K562 (cell line): ENCODE measurements at regions not wholly inside any gene's neighbourhood (a gene's known extent, or its start where the extent isn't known, plus 50 kb on each side); places are given as distances from the start of the nearest gene placed in this dataset.

Experiments used
- ATAC-seq: fragments of 200-7000 bp; cut with Tn5 transposase; 3 replicates; pipeline ENCODE4 v1.9.1; 2020; ENCODE audit warnings: moderate library complexity
- BruUV-seq: library from RNA; stranded (reverse); fragments of 400-500 nt; replicated peaks from 2 replicates; lab custom pipeline; 2021; lab: Mats Ljungman, UMichigan
- CTCF ChIA-PET: fragments of 300-600 bp; formaldehyde crosslinking; extraction: SDS; loops from one replicate; lab custom pipeline; 2021; ENCODE audit warnings: low intra/inter-chr PET ratio; lab: Yijun Ruan, JAX
- POLR2A ChIA-PET: fragments of 300-600, 350-650 bp; sonication (Branson Sonifier 250); formaldehyde crosslinking; extraction: SDS; loops from one replicate; lab custom pipeline; 2021; ENCODE audit warnings: antibody characterized with exemption, inconsistent platforms; lab: Yijun Ruan, JAX
- DNase-seq, 4 experiments: peaks; one replicate each; pipeline versions ENCODE4 v3.0.0 to v3.0.0-alpha.2; 2011 to 2018; ENCODE audit warnings: low spot score in 3 of 4, mixed read lengths in 3 of 4; ENCODE audit errors: extremely low read depth in 1 of 4
- FAIRE-seq: peaks from 2 replicates; lab custom pipeline; 2011; peaks lifted over from hg19 to GRCh38; lab: Jason Lieb, UNC
- H2AFZ ChIP-seq: 2 replicates; pipeline ENCODE4 v1.6.0; 2011; ENCODE audit warnings: low read depth, low read length, control low read depth, inconsistent platforms
- H3K27ac ChIP-seq: fragments of 200-600 bp; 3 replicates; pipeline ENCODE4 v1.8.0; 2011; ENCODE audit warnings: low read depth, mild to moderate bottlenecking, control low read depth, inconsistent platforms, low read length, moderate library complexity, mixed read lengths; ENCODE audit errors: extremely low read depth
- H3K27me3 ChIP-seq, 2 experiments: fragments of 300-600 bp in 1 of 2; 2 replicates in 1 of 2; 3 replicates in 1 of 2; pipeline versions ENCODE4 v1.6.0 to v1.8.0; 2011; ENCODE audit warnings: inconsistent platforms in 2 of 2, low read length in 2 of 2, mild to moderate bottlenecking in 1 of 2, mixed read lengths in 1 of 2, moderate library complexity in 1 of 2; ENCODE audit not compliant: control insufficient read depth in 2 of 2, insufficient read depth in 2 of 2
- H3K36me3 ChIP-seq: fragments of 300-600 bp; 3 replicates; pipeline ENCODE4 v1.8.0; 2011; ENCODE audit warnings: mild to moderate bottlenecking, low read length, inconsistent platforms; ENCODE audit not compliant: control insufficient read depth, insufficient read depth
- H3K4me1 ChIP-seq, 2 experiments: fragments of 200-600 bp in 1 of 2; replicated peaks in 1 of 2; 2 replicates in 1 of 2; 3 replicates in 1 of 2; pipeline versions ENCODE4 v1.5.1 to v1.8.0; 2011; ENCODE audit warnings: inconsistent platforms in 2 of 2, low read length in 2 of 2, mild to moderate bottlenecking in 1 of 2, mixed read lengths in 1 of 2, moderate library complexity in 1 of 2; ENCODE audit not compliant: control insufficient read depth in 2 of 2, insufficient read depth in 2 of 2
- H3K4me2 ChIP-seq: 2 replicates; pipeline ENCODE4 v1.6.1; 2011; ENCODE audit warnings: low read length, control low read depth, inconsistent platforms, mixed read lengths; ENCODE audit not compliant: insufficient read depth
- H3K4me3 ChIP-seq: fragments of 200-600 bp; sonication (generic), shearing (Covaris generic); 2 replicates; pipeline ENCODE4 v1.5.1; 2016; ENCODE audit warnings: control low read depth, inconsistent platforms
- H3K79me2 ChIP-seq: fragments of 200-600 bp; 3 replicates; pipeline ENCODE4 v1.8.0; 2011; ENCODE audit warnings: low read length, inconsistent platforms; ENCODE audit not compliant: control insufficient read depth, insufficient read depth
- H3K9ac ChIP-seq, 2 experiments: 2 replicates each; pipeline versions ENCODE4 v1.6.0 to v1.6.1; 2011; ENCODE audit warnings: low read depth in 2 of 2, low read length in 2 of 2, control low read depth in 1 of 2, inconsistent platforms in 1 of 2, mild to moderate bottlenecking in 1 of 2, mixed read lengths in 1 of 2; ENCODE audit not compliant: insufficient read depth in 1 of 2
- H3K9me1 ChIP-seq: one replicate; pipeline ENCODE4 v1.6.0; 2011; ENCODE audit warnings: inconsistent platforms, mild to moderate bottlenecking, low read length, moderate library complexity; ENCODE audit not compliant: control insufficient read depth, insufficient read depth
- H3K9me3 ChIP-seq: replicated peaks from 2 replicates; pipeline ENCODE4 v1.5.1; 2011; ENCODE audit warnings: low read depth, low read length, inconsistent platforms; ENCODE audit not compliant: control insufficient read depth, insufficient read depth
- H4K20me1 ChIP-seq: replicated peaks from 2 replicates; pipeline ENCODE4 v1.6.1; 2011; ENCODE audit warnings: low read length, inconsistent platforms, mixed read lengths; ENCODE audit not compliant: control insufficient read depth, insufficient read depth
- ARHGAP35 ChIP-seq: fragments of 450-650 bp; IDR thresholded peaks from 2 replicates; pipeline ENCODE4 v1.6.1; 2018; ENCODE audit not compliant: partially characterized antibody
- BCL6 ChIP-seq: fragments of 250-450 bp; sonication (Bioruptor Pico); IDR thresholded peaks from 2 replicates; pipeline ENCODE4 v1.4.0; 2020
- CBX8 ChIP-seq: fragments of 200-600 bp; sonication (generic); IDR thresholded peaks from 2 replicates; pipeline ENCODE4 v1.6.1; 2012; ENCODE audit warnings: borderline replicate concordance, mixed run types, low read depth, mild to moderate bottlenecking, moderate library complexity, mixed read lengths, low read length, control low read depth, inconsistent platforms; ENCODE audit not compliant: poor library complexity, severe bottlenecking; ENCODE audit errors: extremely low read depth
- FOS ChIP-seq: IDR thresholded peaks from 3 replicates; pipeline ENCODE4 v1.6.1; 2011; ENCODE audit not compliant: insufficient read length; ENCODE audit errors: extremely low read depth
- HEY1 ChIP-seq: fragments of 250-450 bp; sonication (Bioruptor Pico); IDR thresholded peaks from 2 replicates; pipeline ENCODE4 v1.5.0; 2020; ENCODE audit warnings: mild to moderate bottlenecking, moderate library complexity, borderline replicate concordance
- MEF2D ChIP-seq: conservative IDR thresholded peaks from 2 replicates; pipeline ENCODE4 v1.6.1; 2016; ENCODE audit warnings: low read depth, missing genetic modification characterization, missing compliant biosample characterization
- MYC ChIP-seq, 2 experiments: fragments of 250-450 bp in 1 of 2; sonication (Bioruptor Pico) in 1 of 2; IDR thresholded peaks; 2 replicates each; pipeline versions ENCODE4 v1.5.1 to v1.6.1; 2012 to 2021; ENCODE audit warnings: low read depth in 2 of 2, borderline replicate concordance in 1 of 2, improper control_type of control experiment in 1 of 2, low read length in 1 of 2, mild to moderate bottlenecking in 1 of 2, moderate library complexity in 1 of 2
- SMAD4 ChIP-seq: fragments of 250-450 bp; sonication (Bioruptor Pico); conservative IDR thresholded peaks from 2 replicates; pipeline ENCODE4 v1.8.0; 2021; ENCODE audit warnings: inconsistent platforms, mild to moderate bottlenecking, moderate library complexity
- SMARCA4 ChIP-seq: fragments of 450-650 bp; IDR thresholded peaks from 2 replicates; pipeline ENCODE4 v1.6.1; 2016
- THAP7 ChIP-seq: fragments of 250-450 bp; sonication (Bioruptor Pico); IDR thresholded peaks from 2 replicates; pipeline ENCODE4 v1.5.0; 2021
- ZNF232 ChIP-seq: sonication (generic); formaldehyde crosslinking; IDR thresholded peaks from 2 replicates; pipeline ENCODE4 v1.8.0; 2022; ENCODE audit warnings: mild to moderate bottlenecking, missing genetic modification reagents
- WGBS: fragments of 100-300 bp; shearing (Covaris generic); methylation state at CpG from one replicate; pipeline ENCODE4 v1.1.6; 2016; ENCODE audit warnings: low coverage, mixed read lengths; ENCODE audit not compliant: insufficient coverage; ENCODE audit errors: missing lambda C conversion rate; 5-methylcytosine and 5-hydroxymethylcytosine counted together
- in situ Hi-C: fragments of 300-500 bp; cut with MboI; formaldehyde crosslinking; loops from 4 replicates; pipeline ENCODE4 v1.15.0; 2018; ENCODE audit warnings: inconsistent platforms, mixed read lengths
- intact Hi-C: fragments of 100-400 bp; cut with micrococcal nuclease; formaldehyde crosslinking; loops from 2 replicates; pipeline ENCODE4 v1.14.2; 2022

GRCh38 chr5:2140501-2141175 is 257.9 kb upstream of the IRX4 start:
- H3K4me3 ChIP-seq: no peak overlapping the region
- whole genome bisulfite sequencing: 1% methylated on average over 24 of the region's 25 CpGs
- H3K9me1 ChIP-seq: no peaks in the 10 kb centered on the region
- peaks cover 0 to 7% of the 10 kb centered on the region in 2 experiments; a peak in 2 of 5 replicates for H3K4me1 ChIP-seq
- no peaks in the 10 kb centered on the region for H3K36me3 ChIP-seq
- intact Hi-C loops: no loop called here
- no peak overlapping the region for H2AFZ ChIP-seq
- peaks cover 37 to 63% of the 10 kb centered on the region in 2 experiments; a peak in 4 of 5 replicates for H3K27me3 ChIP-seq
- BruUV-seq: no TSS peak
- H3K4me2 ChIP-seq: no peak overlapping the region
- ATAC-seq (no peak), FAIRE-seq (no peak), DNase-seq (no peak)
- no peak overlapping the region for H3K27ac ChIP-seq
- no peak overlapping the region for H3K9ac ChIP-seq
- H3K79me2 ChIP-seq: no peaks in the 10 kb centered on the region
- ChIA-PET CTCF (no interaction called here), POLR2A (no interaction called here)
- no peak for TF ChIP-seq SMARCA4
- peak; percentile 67 for TF ChIP-seq CBX8
- no peaks in the 10 kb centered on the region for H4K20me1 ChIP-seq
- in situ Hi-C loops: no loop called here
- H3K9me3 ChIP-seq: no peaks in the 10 kb centered on the region

GRCh38 chr5:2139478-2139877 is 256.8 kb upstream of the IRX4 start:
- 0% methylated on average over 5 of the region's 5 CpGs for WGBS
- POLR2A ChIA-PET: no interaction called here
- in situ Hi-C loops: no loop called here
- Histone ChIP-seq H3K9ac (no peak overlapping the region), H3K27me3 (peaks cover 37 to 69% of the 10 kb centered on the region in 2 experiments; a peak in 4 of 5 replicates), H3K9me3 (no peaks in the 10 kb centered on the region), H3K27ac (no peak overlapping the region), H3K4me3 (no peak overlapping the region), H3K79me2 (no peaks in the 10 kb centered on the region), H3K4me2 (no peak overlapping the region), H4K20me1 (0 out of 2 replicates have a peak, but pooled peaks cover 7% of the 10 kb centered on the region), H3K36me3 (no peaks in the 10 kb centered on the region), H2AFZ (no peak overlapping the region), H3K4me1 (peaks cover 0 to 7% of the 10 kb centered on the region in 2 experiments; a peak in 2 of 5 replicates), H3K9me1 (peaks cover 1% of the 10 kb centered on the region)
- intact Hi-C loops: no loop called here
- no peak for FAIRE-seq
- CTCF ChIA-PET: no interaction called here
- no peak for ATAC-seq
- BruUV-seq: no TSS peak
- no peak for DNase-seq
- no peak for TF ChIP-seq BCL6 (CRISPR knock-in tag)
- TF ChIP-seq THAP7: no peak
- no peak for TF ChIP-seq MYC (IDR thresholded peaks at IDR 0.05; ENCODE audit: low read depth, low read length)
- no peak for TF ChIP-seq MYC (CRISPR knock-in tag; IDR thresholded peaks at IDR 0.05; ENCODE audit: borderline replicate concordance, low read depth)
- no peak for TF ChIP-seq MEF2D (tag)
- TF ChIP-seq SMAD4 (CRISPR knock-in tag): no peak
- TF ChIP-seq FOS: no peak
- no peak for TF ChIP-seq ZNF232 (CRISPR knock-in tag)
- no peak for TF ChIP-seq ARHGAP35
- no peak for TF ChIP-seq HEY1 (CRISPR knock-in tag)
